HCT116 (cell line): ENCODE measurements at regions not wholly inside any gene's neighbourhood (a gene's known extent, or its start where the extent isn't known, plus 50 kb on each side); places are given as distances from the start of the nearest gene placed in this dataset.

Experiments used
- ATF3 ChIP-seq: IDR thresholded peaks from 2 replicates; pipeline ENCODE4 v1.6.1; 2012
- CEBPB ChIP-seq: IDR thresholded peaks from 2 replicates; pipeline ENCODE4 v1.6.1; 2012; ENCODE audit warnings: low read depth
- CTCF ChIP-seq, 3 experiments: fragments of 200-600 bp in 1 of 3; sonication (generic) in 1 of 3; IDR thresholded peaks in 2 of 3; conservative IDR thresholded peaks in 1 of 3; 2 replicates each; pipeline ENCODE4 v1.5.1; 2012 to 2017; ENCODE audit warnings: low read depth in 2 of 3, low read length in 2 of 3, antibody characterized with exemption in 1 of 3, borderline replicate concordance in 1 of 3, control low read depth in 1 of 3, mild to moderate bottlenecking in 1 of 3, mixed read lengths in 1 of 3, mixed run types in 1 of 3, moderate library complexity in 1 of 3; ENCODE audit not compliant: insufficient read depth in 1 of 3
- EZH2 ChIP-seq: fragments of 200-600 bp; sonication (generic); IDR thresholded peaks from 2 replicates; pipeline ENCODE4 v1.6.1; 2017; ENCODE audit warnings: antibody characterized with exemption, mixed run types
- POLR2A ChIP-seq: IDR thresholded peaks from 2 replicates; pipeline ENCODE4 v1.7.0; 2011; ENCODE audit warnings: borderline replicate concordance; ENCODE audit not compliant: insufficient read depth, insufficient read length; ENCODE audit errors: extremely low read depth

- TF ChIP-seq ATF3 (no peak), CTCF (IDR thresholded peaks at IDR 0.05 in 2 of 3, conservative IDR thresholded peaks at IDR 0.05 in 1 of 3; ENCODE audit: borderline replicate concordance in 1 of 3, insufficient read depth in 1 of 3, low read depth in 2 of 3, low read length in 2 of 3) (no peak), EZH2 (no peak), POLR2A (no peak), CEBPB (no peak)
Observed at GRCh38 chr17:77891602-77892001, 66.9 kb upstream of the TNRC6C start.
